GM19239 (cell line): ENCODE measurements at regions not wholly inside any gene's neighbourhood (a gene's known extent, or its start where the extent isn't known, plus 50 kb on each side); places are given as distances from the start of the nearest gene placed in this dataset.

ENCODE experiments used
- DNase-seq: peaks from one replicate; pipeline ENCODE4 v3.0.0; 2011; ENCODE audit warnings: low spot score; ENCODE audit not compliant: insufficient read length
- FAIRE-seq: peaks from 2 replicates; lab custom pipeline; 2011; peaks lifted over from hg19 to GRCh38; lab: Jason Lieb, UNC

GRCh38 chr3:188940573-188940932 is 231.2 kb upstream of the TPRG1 start:
- FAIRE-seq, result no peak

GRCh38 chr3:188941103-188941502 is 230.7 kb upstream of the TPRG1 start:
- DNase-seq, result no peak

More at GRCh38 chr3:188940573-188940932, 231.2 kb upstream of the TPRG1 start:
- no peak for DNase-seq

GRCh38 chr3:188942191-188942590 is 229.6 kb upstream of the TPRG1 start:
- no peak for DNase-seq
- FAIRE-seq, result no peak

More at GRCh38 chr3:188941103-188941502, 230.7 kb upstream of the TPRG1 start:
- no peak for FAIRE-seq

- no peak for FAIRE-seq
- no peak for DNase-seq
These were observed 228.2 kb upstream of the TPRG1 start for GRCh38 chr3:188943591-188943990.

- FAIRE-seq (no peak), DNase-seq (no peak)
These were observed 227.7 kb upstream of the TPRG1 start for GRCh38 chr3:188944108-188944507.

- FAIRE-seq (no peak), DNase-seq (no peak)
These were observed 225.2 kb upstream of the TPRG1 start for GRCh38 chr3:188946351-188947240.

- FAIRE-seq (no peak), DNase-seq (no peak)
These were observed 224.1 kb upstream of the TPRG1 start for GRCh38 chr3:188947401-188948280.

- DNase-seq, result no peak
- no peak for FAIRE-seq
These were observed 223.3 kb upstream of the TPRG1 start for GRCh38 chr3:188948281-188948996.

- FAIRE-seq (no peak), DNase-seq (no peak)
These were observed 222.8 kb upstream of the TPRG1 start for GRCh38 chr3:188948997-188949389.

- no peak for FAIRE-seq
- no peak for DNase-seq
These were observed 222.3 kb upstream of the TPRG1 start for GRCh38 chr3:188949456-188949855.

- no peak for DNase-seq
- FAIRE-seq, result no peak
These were observed 221.8 kb upstream of the TPRG1 start for GRCh38 chr3:188949996-188950395.

- FAIRE-seq, result no peak
- DNase-seq, result no peak
These were observed 220.8 kb upstream of the TPRG1 start for GRCh38 chr3:188950832-188951489.

GRCh38 chr3:188951734-188952133 is 220.0 kb upstream of the TPRG1 start:
- FAIRE-seq, result no peak
- no peak for DNase-seq

GRCh38 chr3:188954590-188955208 is 217.1 kb upstream of the TPRG1 start:
- no peak for FAIRE-seq
- DNase-seq, result peak; percentile 50

- no peak for DNase-seq
- FAIRE-seq, result no peak
These were observed 215.9 kb upstream of the TPRG1 start for GRCh38 chr3:188955919-188956318.

- FAIRE-seq, result peak; percentile 42
- no peak for DNase-seq
These were observed 214.8 kb upstream of the TPRG1 start for GRCh38 chr3:188956839-188957489.

- DNase-seq (no peak), FAIRE-seq (no peak)
These were observed 212.8 kb upstream of the TPRG1 start for GRCh38 chr3:188959013-188959412.

GRCh38 chr3:188962253-188963247 is 209.2 kb upstream of the TPRG1 start:
- FAIRE-seq (peak; percentile 39), DNase-seq (no peak)
